ENCODE measurements at regions not wholly inside any gene's neighbourhood (a gene's known extent, or its start where the extent isn't known, plus 50 kb on each side); places are given as distances from the start of the nearest gene placed in this dataset.

DNA sequence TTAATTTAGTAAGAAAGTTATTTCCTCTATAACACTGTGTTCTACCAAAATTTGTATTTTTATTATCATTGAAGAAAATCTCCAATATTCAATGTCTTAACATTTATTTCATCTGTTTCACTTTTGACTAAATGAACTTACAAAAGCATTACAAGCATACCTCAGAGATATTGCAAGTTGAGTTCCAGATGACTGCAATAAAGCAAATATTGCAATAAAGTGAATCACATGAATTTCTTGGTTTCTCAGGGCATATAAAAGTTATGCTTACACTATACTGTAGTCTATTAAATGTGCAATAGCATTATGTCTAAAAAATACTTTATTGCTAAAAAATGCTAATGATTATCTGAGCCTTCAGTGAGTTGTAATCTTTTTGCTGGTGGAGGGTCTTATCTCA lies 78.3 kb downstream of the TTC32 start:
- H3K9me3 ChIP-seq: no peaks in the 10 kb centered on the region
- H3K27me3 ChIP-seq: no peaks in the 10 kb centered on the region
- TF ChIP-seq POLR2A (IDR thresholded peaks at IDR 0.05) (no peak), CTCF (IDR thresholded peaks at IDR 0.05) (no peak)

GRCh38 chr2:19819097-19820065 lies 82.4 kb downstream of the TTC32 start:
- no peak for DNase-seq
- intact Hi-C loops (cut with DNase I): no loop called here
- Histone ChIP-seq H3K36me3 (no peaks in the 10 kb centered on the region), H3K9me3 (no peaks in the 10 kb centered on the region), H3K4me3 (no peak overlapping the region), H3K27me3 (no peaks in the 10 kb centered on the region), H3K4me1 (no peaks in the 10 kb centered on the region), H3K27ac (no peak overlapping the region)
- TF ChIP-seq POLR2A (IDR thresholded peaks at IDR 0.05) (no peak), CTCF (IDR thresholded peaks at IDR 0.05) (no peak)
- WGBS (ENCODE audit: insufficient coverage, low coverage, low lambda C conversion rate, missing lambda C conversion rate): 82% methylated on average over 7 of the region's 8 CpGs
- no peak for ATAC-seq

More for the DNA sequence above, 78.3 kb downstream of the TTC32 start:
- Histone ChIP-seq H3K4me1 (no peaks in the 10 kb centered on the region), H3K4me3 (no peak overlapping the region), H3K27ac (no peak overlapping the region), H3K36me3 (no peaks in the 10 kb centered on the region)
- ATAC-seq (no peak), DNase-seq (no peak)
- intact Hi-C loops (cut with DNase I): no loop called here

DNA sequence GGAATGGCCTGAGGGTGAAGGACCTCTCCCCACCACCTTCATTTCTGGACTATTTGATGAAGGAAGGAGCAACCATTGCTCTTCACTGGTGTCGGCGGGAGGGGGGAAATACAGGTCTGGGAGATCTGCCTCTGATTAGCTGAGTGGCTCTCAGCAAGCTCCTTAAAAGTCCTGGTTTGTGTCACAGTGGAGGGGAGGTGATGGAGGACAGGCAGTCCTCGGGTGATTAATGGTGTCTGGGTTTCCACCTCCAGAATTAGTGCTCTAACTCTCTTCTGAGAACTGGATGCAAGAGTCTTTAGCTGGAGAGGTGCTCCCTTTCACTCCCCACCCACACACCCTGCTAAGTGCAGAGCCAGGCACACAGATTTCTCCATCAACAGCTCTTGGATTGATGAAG lies 83.2 kb downstream of the TTC32 start:
- Histone ChIP-seq H3K4me3 (no peak overlapping the region), H3K27ac (no peak overlapping the region), H3K9me3 (no peaks in the 10 kb centered on the region), H3K27me3 (no peaks in the 10 kb centered on the region), H3K4me1 (no peaks in the 10 kb centered on the region), H3K36me3 (no peaks in the 10 kb centered on the region)
- 79% methylated on average over 3 of the region's 3 CpGs for WGBS (ENCODE audit: insufficient coverage, low coverage, low lambda C conversion rate, missing lambda C conversion rate)
- intact Hi-C loops (cut with DNase I): no loop called here
- no peak for TF ChIP-seq POLR2A (IDR thresholded peaks at IDR 0.05)
- TF ChIP-seq CTCF (IDR thresholded peaks at IDR 0.05): no peak
- no peak for DNase-seq
- no peak for ATAC-seq

- DNase-seq: no peak
- Histone ChIP-seq H3K36me3 (no peaks in the 10 kb centered on the region), H3K4me3 (no peak overlapping the region), H3K27ac (no peak overlapping the region), H3K4me1 (no peaks in the 10 kb centered on the region), H3K9me3 (no peaks in the 10 kb centered on the region), H3K27me3 (no peaks in the 10 kb centered on the region)
- intact Hi-C loops (cut with DNase I): no loop called here
- WGBS (ENCODE audit: insufficient coverage, low coverage, low lambda C conversion rate, missing lambda C conversion rate): 100% methylated on average over 1 of the region's 3 CpGs
- no peak for TF ChIP-seq CTCF (IDR thresholded peaks at IDR 0.05)
- no peak for TF ChIP-seq POLR2A (IDR thresholded peaks at IDR 0.05)
- no peak for ATAC-seq
These were observed 83.7 kb downstream of the TTC32 start for GRCh38 chr2:19818039-19818438.

All from right lobe of liver (tissue), 6 donors.